Ishikawa (cell line): ENCODE measurements at regions not wholly inside any gene's neighbourhood (a gene's known extent, or its start where the extent isn't known, plus 50 kb on each side); places are given as distances from the start of the nearest gene placed in this dataset.

Experiments used
- CEBPB ChIP-seq: IDR thresholded peaks from 2 replicates; pipeline ENCODE4 v1.6.1; 2012
- CREB1 ChIP-seq: IDR thresholded peaks from 2 replicates; pipeline ENCODE4 v1.6.1; 2012; ENCODE audit warnings: low read depth
- EGR1 ChIP-seq: IDR thresholded peaks from 2 replicates; pipeline ENCODE4 v1.6.1; 2012
- EP300 ChIP-seq: IDR thresholded peaks from 2 replicates; pipeline ENCODE4 v1.6.1; 2012; ENCODE audit warnings: borderline replicate concordance
- FOXM1 ChIP-seq: IDR thresholded peaks from 2 replicates; pipeline ENCODE4 v1.6.1; 2012; ENCODE audit warnings: low read depth, borderline replicate concordance
- NFIC ChIP-seq: IDR thresholded peaks from 2 replicates; pipeline ENCODE4 v1.6.1; 2012
- RAD21 ChIP-seq: IDR thresholded peaks from 2 replicates; pipeline ENCODE4 v1.6.1; 2012; ENCODE audit warnings: low read depth
- TAF1 ChIP-seq: IDR thresholded peaks from 2 replicates; pipeline ENCODE4 v1.6.1; 2012; ENCODE audit warnings: low read depth, mild to moderate bottlenecking
- TCF12 ChIP-seq: IDR thresholded peaks from 2 replicates; pipeline ENCODE4 v1.6.1; 2012; ENCODE audit warnings: low read depth
- TEAD4 ChIP-seq: IDR thresholded peaks from 2 replicates; pipeline ENCODE4 v1.6.1; 2012
- YY1 ChIP-seq: IDR thresholded peaks from 2 replicates; pipeline ENCODE4 v1.6.1; 2012; ENCODE audit warnings: low read depth
- ZBTB7A ChIP-seq: IDR thresholded peaks from 2 replicates; pipeline ENCODE4 v1.6.1; 2012; ENCODE audit warnings: low read depth
- TF ChIP-seq, protein P1 (sequence below): IDR thresholded peaks from 2 replicates; pipeline ENCODE4 v1.6.1; 2012
- TF ChIP-seq, protein P2 (sequence below): IDR thresholded peaks from 2 replicates; pipeline ENCODE4 v1.6.1; 2012; ENCODE audit warnings: low read depth, mild to moderate bottlenecking
- TF ChIP-seq, protein P3 (sequence below): IDR thresholded peaks from 2 replicates; pipeline ENCODE4 v1.6.1; 2012

DNA sequence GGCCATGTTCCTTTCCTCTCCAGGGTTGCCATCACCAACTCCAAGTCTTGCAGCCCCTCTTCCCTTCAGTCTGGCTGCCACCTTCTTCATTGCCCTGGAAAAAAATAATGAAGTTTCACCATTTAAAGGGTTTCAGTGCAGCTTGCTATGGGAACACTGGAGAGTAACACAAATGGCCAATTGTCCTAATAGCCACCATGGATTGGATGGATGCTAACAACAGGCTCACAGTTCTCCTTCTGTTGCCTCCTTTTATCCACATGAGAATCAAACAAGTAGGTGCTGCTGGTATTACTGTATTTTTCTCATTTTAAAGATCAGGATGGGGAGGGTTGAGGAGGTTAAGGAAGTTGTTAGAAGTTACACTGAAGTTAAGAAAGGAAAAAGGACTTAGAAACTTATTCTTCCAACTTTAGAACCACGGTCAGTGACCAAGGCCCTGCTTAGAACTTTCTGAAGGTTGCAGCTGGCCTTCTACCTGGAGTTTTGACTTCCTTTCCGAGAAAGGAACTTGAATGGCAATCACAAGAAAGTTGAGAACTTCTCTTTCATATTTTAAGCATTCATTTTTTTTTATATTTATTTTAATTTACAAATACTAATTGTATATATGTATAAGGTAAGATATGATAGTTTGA, 198.0 kb upstream of the MAF start:
- TF ChIP-seq NFIC, result no peak
- no peak for TF ChIP-seq EGR1
- no peak for TF ChIP-seq RAD21
- no peak for TF ChIP-seq TEAD4
- TF ChIP-seq ZBTB7A, result no peak
- TF ChIP-seq TAF1, result no peak
- TF ChIP-seq YY1, result no peak
- no peak for TF ChIP-seq FOXM1

DNA sequence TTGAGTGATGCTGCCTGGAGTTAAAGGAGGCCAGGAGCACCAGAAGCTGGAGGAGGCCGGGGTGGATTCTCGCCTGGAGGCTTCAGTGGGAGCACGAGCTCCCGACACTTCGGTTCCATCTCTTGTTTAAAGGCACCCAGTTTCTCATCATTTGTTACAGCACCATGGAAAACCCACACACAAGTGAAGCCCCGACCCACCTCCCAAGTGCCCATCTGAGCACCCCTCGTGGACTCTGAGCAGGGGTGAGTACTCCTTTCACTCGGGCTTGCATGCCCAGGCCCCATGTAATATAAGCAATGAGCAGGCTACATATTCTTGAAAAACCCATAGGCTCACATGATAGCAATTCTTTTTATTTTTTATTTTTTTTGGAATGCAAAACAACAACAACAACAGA, 196.9 kb upstream of the MAF start:
- TF ChIP-seq, protein P1, sequence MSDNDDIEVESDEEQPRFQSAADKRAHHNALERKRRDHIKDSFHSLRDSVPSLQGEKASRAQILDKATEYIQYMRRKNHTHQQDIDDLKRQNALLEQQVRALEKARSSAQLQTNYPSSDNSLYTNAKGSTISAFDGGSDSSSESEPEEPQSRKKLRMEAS, result no peak
- TF ChIP-seq ZBTB7A (no peak), CEBPB (no peak), EGR1 (no peak), EP300 (no peak), NFIC (no peak), RAD21 (no peak), FOXM1 (no peak), TEAD4 (no peak), TCF12 (no peak), CREB1 (no peak), TAF1 (no peak), YY1 (no peak)
- TF ChIP-seq, protein P2, sequence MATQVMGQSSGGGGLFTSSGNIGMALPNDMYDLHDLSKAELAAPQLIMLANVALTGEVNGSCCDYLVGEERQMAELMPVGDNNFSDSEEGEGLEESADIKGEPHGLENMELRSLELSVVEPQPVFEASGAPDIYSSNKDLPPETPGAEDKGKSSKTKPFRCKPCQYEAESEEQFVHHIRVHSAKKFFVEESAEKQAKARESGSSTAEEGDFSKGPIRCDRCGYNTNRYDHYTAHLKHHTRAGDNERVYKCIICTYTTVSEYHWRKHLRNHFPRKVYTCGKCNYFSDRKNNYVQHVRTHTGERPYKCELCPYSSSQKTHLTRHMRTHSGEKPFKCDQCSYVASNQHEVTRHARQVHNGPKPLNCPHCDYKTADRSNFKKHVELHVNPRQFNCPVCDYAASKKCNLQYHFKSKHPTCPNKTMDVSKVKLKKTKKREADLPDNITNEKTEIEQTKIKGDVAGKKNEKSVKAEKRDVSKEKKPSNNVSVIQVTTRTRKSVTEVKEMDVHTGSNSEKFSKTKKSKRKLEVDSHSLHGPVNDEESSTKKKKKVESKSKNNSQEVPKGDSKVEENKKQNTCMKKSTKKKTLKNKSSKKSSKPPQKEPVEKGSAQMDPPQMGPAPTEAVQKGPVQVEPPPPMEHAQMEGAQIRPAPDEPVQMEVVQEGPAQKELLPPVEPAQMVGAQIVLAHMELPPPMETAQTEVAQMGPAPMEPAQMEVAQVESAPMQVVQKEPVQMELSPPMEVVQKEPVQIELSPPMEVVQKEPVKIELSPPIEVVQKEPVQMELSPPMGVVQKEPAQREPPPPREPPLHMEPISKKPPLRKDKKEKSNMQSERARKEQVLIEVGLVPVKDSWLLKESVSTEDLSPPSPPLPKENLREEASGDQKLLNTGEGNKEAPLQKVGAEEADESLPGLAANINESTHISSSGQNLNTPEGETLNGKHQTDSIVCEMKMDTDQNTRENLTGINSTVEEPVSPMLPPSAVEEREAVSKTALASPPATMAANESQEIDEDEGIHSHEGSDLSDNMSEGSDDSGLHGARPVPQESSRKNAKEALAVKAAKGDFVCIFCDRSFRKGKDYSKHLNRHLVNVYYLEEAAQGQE, result no peak
- TF ChIP-seq, protein P3, sequence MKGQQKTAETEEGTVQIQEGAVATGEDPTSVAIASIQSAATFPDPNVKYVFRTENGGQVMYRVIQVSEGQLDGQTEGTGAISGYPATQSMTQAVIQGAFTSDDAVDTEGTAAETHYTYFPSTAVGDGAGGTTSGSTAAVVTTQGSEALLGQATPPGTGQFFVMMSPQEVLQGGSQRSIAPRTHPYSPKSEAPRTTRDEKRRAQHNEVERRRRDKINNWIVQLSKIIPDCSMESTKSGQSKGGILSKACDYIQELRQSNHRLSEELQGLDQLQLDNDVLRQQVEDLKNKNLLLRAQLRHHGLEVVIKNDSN, result no peak

DNA sequence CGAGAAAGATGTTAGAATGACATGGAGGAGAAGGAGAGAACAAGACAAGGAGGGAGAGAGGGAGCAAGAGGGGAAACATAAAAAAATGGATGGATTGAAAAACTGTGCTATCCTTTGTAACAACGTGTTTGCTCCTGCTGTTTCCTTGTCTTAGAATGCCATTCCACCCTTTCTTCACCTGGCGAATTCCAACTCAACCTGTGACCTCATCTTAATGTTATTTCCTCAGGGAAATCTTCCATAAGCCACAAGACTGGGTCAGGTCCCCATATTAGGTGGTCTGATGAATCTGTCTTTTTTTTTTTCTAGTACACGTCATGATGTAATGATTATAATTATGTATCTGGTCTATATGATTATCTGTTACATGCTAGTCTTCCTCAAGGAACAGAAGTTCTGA, 195.0 kb upstream of the MAF start:
- TF ChIP-seq EGR1 (no peak), YY1 (no peak), TAF1 (no peak), TEAD4 (no peak), RAD21 (no peak), TCF12 (no peak), ZBTB7A (no peak), NFIC (no peak), EP300 (no peak), CREB1 (no peak), FOXM1 (no peak), CEBPB (no peak)
- TF ChIP-seq, protein P2, result no peak
- TF ChIP-seq, protein P3, result no peak
- TF ChIP-seq, protein P1, result no peak

DNA sequence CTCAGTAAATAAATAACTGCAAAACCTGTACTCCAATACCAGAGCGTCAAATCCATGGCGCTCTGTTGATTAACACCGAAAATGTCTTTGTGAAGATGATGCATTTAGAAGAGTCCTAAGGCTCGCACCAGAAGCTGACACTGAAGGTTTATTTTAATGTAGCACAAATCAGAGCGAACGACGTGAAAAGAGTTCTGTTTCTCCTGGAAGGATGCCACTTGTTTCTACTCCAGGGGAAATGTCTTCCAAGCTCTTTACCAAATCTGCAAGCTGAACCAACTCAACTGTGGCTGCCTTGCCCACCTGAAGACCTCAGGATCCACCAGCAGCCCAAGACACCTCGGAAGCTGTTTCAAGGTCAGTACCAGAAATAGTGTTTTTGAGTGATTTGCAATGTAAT, 194.4 kb upstream of the MAF start:
- TF ChIP-seq RAD21, result no peak
- no peak for TF ChIP-seq CEBPB
- no peak for TF ChIP-seq EGR1
- no peak for TF ChIP-seq TEAD4
- no peak for TF ChIP-seq NFIC

DNA sequence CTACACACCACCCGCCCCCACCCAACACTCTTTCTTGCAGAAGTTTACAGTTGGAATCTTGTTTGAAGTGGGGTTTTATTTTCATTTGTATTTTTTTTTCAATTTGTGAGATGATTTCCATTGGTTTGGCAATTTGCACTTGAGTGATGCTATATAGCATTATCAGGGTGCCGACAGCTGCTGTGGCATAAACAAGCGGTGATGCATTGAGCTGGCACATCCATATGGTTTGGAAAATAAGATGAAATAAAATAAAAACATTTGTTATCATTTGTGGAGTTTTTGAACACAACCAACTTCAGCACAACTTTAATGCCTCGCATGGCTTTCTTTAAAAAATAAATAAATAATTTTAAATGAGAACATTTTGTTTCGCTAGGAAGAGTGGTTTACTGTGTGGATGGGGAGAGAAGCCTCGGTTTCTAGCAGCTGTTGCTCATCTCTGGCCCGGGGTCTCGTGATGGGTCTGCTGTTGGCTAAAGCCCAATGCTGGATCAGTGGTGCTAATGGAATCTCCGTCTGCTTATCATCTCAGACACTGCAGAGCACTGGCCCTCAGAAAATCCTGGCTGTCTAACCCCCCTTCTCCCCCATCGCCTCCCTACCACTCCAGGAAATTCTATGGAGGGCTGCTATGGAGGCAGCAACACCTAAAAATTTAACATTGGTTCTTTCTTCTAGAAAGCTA, 192.3 kb upstream of the MAF start:
- TF ChIP-seq EGR1 (no peak), TCF12 (no peak), EP300 (no peak), TEAD4 (no peak), RAD21 (no peak), TAF1 (no peak), NFIC (no peak), CREB1 (no peak)
- TF ChIP-seq, protein P1, result no peak
- TF ChIP-seq, protein P3, result no peak
